GM21717 (cell line): ENCODE measurements at regions not wholly inside any gene's neighbourhood (a gene's known extent, or its start where the extent isn't known, plus 50 kb on each side); places are given as distances from the start of the nearest gene placed in this dataset.
"Not testable (repeated sequence)": the region's sequence is repeated elsewhere in the genome, so short reads cannot be mapped to it uniquely, and the experiment has no call there.

Experiments used
- ATAC-seq: cut with Tn5 transposase; IDR thresholded peaks from one replicate; pipeline ENCODE4 v1.9.1; 2021; ENCODE audit warnings: mild to moderate bottlenecking, moderate library complexity; ENCODE audit not compliant: unreplicated experiment

- ATAC-seq: no peak
Measured at GRCh38 chr1:115183158-115183557, 93.9 kb upstream of the TSPAN2 start.

GRCh38 chr1:115182012-115182715 is 92.9 kb upstream of the TSPAN2 start:
- ATAC-seq: no peak

- ATAC-seq: no peak
Measured at GRCh38 chr1:115181231-115181630, 91.9 kb upstream of the TSPAN2 start.

- ATAC-seq: peak; percentile 54
Measured at GRCh38 chr1:115179397-115180079, 90.2 kb upstream of the TSPAN2 start.

- ATAC-seq: no peak
Measured at GRCh38 chr1:115176189-115176588, 86.9 kb upstream of the TSPAN2 start.

DNA sequence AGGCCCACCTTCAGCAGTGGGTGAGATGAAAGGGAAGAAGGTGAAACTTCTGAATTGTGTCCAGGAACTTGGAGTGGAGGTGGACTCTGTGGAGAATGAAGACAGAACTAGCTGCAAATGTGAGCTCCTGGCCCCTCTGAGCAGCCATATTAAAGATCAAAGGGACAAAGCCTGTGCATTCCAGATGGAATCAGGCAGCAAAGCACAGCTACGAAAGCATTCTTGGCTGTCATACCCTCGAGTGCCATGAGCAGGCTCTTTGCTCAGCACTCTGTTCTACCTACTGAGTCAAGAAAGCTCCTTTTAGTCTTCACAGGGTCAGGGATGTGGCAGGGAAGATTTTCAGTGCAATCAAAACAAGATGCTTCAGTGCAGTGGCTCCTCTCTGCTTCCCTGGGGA is 86.3 kb upstream of the TSPAN2 start:
- no peak for ATAC-seq

DNA sequence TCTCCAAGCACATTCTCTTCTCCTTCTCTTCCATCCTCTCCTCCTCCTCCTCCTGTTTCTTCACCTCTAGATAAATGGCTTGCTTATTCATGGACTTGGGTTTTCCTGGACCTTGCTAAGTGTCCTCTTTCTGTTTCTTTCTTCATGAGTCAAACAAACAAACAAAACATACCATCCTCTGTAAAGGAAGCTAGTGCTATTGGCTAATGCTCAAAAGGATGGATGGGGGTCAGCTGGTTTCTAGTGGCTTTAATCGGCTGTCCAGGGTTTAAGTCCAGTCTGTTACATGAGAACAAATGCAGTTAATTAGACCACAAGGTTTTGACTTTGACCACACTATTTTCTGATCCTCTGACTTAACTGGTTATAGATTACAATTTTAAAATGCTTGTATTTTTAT is 83.8 kb upstream of the TSPAN2 start:
- ATAC-seq: no peak

DNA sequence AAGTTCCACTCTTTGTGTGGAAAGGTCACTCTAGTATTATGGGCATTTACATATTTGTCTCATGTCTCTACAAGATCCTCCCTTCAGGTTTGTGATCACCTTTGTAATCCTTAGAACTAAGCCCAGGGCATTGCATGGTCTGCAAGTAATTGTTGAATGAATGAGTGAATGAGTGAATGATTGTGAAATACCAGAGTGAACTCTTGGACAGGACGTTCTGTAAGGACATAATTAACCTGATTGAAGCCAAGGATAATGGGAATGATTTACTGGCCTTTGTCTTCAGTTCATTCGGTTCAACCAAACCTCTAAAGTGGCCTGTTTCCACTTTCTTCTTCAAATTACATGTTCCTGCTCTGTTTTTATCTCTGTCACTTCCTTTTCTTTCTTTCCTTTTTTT is 83.0 kb upstream of the TSPAN2 start:
- no peak for ATAC-seq

DNA sequence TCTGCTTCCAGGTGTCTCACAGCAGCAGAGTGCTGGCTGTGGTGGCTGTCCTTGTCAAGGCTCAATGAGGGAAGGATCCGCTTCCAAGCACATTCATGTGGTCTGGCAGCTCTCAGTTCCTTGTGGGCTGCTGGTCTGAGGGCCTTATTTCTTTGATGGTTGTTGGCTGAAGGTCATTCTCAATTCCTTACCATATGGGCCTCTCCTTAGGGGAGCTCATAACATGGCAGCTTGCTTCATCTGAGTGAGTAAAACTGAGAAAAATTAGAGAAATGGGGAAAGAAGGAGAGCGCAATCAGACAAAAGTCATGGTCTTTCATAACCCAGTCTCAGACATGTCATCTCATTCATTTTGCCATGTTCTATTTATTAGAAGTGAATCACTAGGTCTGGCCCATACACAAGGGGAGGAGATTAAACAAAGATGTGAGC is 81.7 kb upstream of the TSPAN2 start:
- no peak for ATAC-seq

DNA sequence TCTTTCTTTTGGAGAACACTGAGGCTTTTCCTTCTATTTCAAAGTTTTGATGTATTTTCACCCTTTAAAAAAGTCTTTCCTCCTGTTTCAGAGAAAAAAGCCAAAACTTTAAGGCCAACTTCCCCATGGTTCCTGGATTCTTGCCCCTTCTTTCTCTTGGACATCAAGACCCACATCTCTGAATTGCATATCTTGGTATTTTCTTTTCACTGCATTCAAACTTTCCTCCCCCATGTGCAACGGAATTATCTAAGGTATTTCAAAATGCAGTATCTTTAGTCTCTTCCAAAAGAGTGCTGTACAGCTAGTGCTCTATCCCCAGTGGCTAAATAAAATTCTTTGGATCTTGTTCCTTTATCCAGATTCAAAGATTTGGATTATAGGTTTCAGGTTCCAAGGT is 81.1 kb upstream of the TSPAN2 start:
- no peak for ATAC-seq

GRCh38 chr1:115168026-115168425 is 78.7 kb upstream of the TSPAN2 start:
- ATAC-seq: no peak

DNA sequence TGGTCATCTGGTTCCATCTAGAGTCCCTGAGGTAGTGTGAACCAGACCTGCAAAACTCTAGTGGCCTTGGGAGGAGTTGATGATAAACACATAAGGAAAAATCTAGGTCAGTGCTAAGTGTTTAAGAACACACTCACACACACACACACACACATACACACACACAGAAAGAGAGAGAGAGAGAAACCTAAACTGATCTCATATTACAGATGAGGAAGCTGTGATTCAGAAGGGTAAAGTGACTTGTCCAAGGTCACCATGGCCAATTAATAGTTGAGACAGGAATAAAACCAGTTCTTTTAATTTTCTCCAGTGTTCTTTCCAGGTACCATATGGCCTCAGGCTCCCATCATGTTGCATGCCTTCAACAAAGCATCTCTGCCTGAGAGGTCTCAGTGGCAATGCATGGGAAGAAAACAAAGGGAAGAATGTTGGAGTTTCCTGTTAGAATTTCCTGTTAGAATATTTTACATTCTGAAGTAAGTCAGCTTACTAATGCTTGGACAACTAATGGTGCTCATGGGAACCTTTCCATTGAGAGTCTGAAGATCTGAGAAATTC is 77.3 kb upstream of the TSPAN2 start:
- ATAC-seq: no peak

- ATAC-seq: no peak
Measured at GRCh38 chr1:115165776-115166175, 76.5 kb upstream of the TSPAN2 start.

- ATAC-seq: no peak
Measured at GRCh38 chr1:115164940-115165705, 75.8 kb upstream of the TSPAN2 start.

GRCh38 chr1:115164484-115164883 is 75.2 kb upstream of the TSPAN2 start:
- no peak for ATAC-seq

DNA sequence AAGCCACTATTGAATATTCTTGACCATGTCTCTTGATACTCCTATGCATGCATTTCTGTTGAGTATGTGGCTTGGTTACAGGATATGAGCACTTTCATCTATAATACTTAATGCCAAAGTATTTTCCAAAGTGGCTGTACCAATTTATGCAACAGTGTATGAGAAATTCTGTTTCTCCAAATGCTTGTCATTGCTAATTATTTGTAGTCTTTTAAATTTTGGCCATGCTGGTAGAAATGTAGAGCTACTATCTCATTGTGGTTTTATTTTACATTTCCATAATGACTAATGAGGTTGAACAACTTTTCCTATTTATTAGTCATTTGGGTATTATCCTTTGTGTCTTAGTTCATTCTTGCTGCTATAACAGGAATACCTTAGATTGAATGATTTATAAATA is 71.4 kb upstream of the TSPAN2 start:
- no peak for ATAC-seq

GRCh38 chr1:115159958-115160357 is 70.7 kb upstream of the TSPAN2 start:
- ATAC-seq: no peak

DNA sequence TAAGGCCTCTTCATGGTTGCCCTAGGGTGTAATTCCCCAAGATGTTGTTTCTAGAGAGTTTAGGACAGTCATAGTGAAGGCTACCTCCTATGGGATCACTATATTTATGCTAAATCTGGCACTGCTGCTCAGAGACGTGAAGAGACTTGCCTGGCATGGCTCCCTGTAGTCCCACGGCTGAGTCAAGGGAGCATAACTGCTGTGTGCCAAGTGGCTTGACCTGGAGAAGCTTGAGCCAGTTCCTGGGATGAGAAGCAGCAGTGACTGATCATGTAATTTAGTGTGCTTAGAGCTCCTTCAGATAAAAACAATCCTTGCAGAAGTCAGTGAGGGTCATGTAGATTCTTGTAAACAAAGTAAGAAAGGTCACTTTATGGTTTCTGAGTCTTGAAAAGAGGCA is 68.9 kb upstream of the TSPAN2 start:
- no peak for ATAC-seq

DNA sequence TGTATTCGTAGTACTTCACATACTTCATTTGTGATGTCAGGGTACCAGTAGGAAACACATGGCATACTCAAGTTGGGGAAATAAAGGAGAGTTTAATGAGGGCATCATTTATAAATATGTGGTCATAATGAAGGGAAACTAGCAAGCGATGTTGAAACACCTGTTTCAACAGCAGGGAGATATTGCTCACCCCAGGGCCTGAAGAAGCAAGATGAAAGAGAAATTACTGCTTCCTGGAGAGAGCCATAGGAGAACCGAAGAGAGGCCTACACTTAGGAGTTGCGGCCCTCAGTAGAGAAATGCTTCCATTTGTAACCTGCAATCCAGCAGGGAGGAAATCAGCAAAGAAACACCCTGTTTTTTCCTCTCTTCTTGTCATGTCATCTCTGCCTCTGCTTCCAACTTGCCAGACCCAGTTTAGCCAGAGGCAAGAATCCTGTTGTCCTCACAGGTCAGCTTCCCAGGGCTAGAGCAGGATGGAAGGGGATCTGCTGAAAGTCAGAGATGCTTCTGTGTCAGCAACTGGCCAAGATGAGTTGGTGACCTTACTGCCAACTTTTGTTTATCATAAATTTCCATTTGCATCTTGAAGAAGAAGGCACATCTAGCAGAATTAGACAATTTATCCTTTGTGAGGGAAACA is 67.6 kb upstream of the TSPAN2 start:
- no peak for ATAC-seq

DNA sequence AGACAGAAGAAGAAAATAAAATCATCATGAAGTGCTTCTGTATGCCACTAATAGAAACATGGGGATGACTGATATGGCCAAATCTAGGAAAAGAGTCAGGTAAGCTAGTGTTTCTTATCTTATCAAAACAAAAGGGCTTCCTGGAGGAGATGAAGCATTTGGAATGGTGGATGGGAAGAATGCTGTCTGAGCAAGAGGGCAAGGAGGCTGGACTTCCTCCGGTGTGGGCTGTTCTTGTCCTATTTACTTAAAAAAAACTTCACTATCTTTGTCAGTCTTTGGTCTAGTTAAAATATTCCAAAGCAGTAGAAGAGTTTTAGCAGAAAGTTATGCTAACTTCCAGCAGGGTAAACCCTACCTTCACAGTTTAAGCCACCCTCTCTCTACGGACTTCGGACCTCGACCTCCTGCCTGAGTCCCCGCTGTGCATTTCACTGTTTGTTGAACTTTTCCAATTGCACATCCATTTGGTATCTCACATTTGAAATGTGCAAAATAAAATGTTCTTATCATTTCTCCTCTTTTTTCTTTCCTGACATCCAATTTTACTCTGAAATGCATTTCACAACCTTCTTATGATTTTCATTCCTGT is 64.8 kb upstream of the TSPAN2 start:
- ATAC-seq: no peak

DNA sequence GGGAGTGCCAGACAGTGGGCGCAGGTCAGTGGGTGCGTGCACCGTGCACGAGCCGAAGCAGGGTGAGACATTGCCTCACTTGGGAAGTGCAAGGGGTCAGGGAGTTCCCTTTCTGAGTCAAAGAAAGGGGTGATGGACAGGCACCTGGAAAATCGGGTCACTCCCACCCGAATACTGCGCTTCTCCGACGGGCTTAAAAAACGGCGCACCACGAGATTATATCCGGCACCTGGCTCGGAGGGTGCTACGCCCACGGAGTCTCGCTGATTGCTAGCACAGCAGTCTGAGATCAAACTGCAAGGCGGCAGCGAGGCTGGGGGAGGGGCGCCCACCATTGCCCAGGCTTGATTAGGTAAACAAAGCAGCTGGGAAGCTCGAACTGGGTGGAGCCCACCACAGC is 58.6 kb upstream of the TSPAN2 start:
- ATAC-seq: not testable (repeated sequence)
